Loucy (cell line): ENCODE measurements at regions not wholly inside any gene's neighbourhood (a gene's known extent, or its start where the extent isn't known, plus 50 kb on each side); places are given as distances from the start of the nearest gene placed in this dataset.

Source experiments
- H2AFZ ChIP-seq: fragments of 200-600 bp; sonication (generic); 2 replicates; pipeline ENCODE4 v1.6.0; 2016; ENCODE audit warnings: antibody characterized with exemption, mild to moderate bottlenecking, low read length, moderate library complexity
- H3F3A ChIP-seq: fragments of 200-600 bp; 2 replicates; pipeline ENCODE4 v1.6.0; 2016; ENCODE audit warnings: antibody characterized with exemption, low read depth, mild to moderate bottlenecking
- H3K27me3 ChIP-seq: fragments of 200-600 bp; sonication (generic); 2 replicates; pipeline ENCODE4 v1.6.1; 2014; ENCODE audit warnings: low read length, mild to moderate bottlenecking; ENCODE audit not compliant: insufficient read depth, poor library complexity, severe bottlenecking
- H3K36me3 ChIP-seq: fragments of 200-600 bp; sonication (generic); 2 replicates; pipeline ENCODE4 v1.6.1; 2016; ENCODE audit warnings: low read length; ENCODE audit not compliant: insufficient read depth
- H3K4me1 ChIP-seq: fragments of 200-600 bp; sonication (generic); 2 replicates; pipeline ENCODE4 v1.5.1; 2014; ENCODE audit warnings: low read length, mild to moderate bottlenecking; ENCODE audit not compliant: insufficient read depth, poor library complexity, severe bottlenecking
- H3K4me2 ChIP-seq: fragments of 200-600 bp; sonication (generic); 2 replicates; pipeline ENCODE4 v1.6.0; 2014; ENCODE audit warnings: antibody characterized with exemption, low read length, low read depth, mild to moderate bottlenecking; ENCODE audit not compliant: poor library complexity, severe bottlenecking
- H3K4me3 ChIP-seq: fragments of 200-600 bp; sonication (generic); 2 replicates; pipeline ENCODE4 v1.5.1; 2014; ENCODE audit warnings: low read length, mild to moderate bottlenecking, mixed read lengths; ENCODE audit not compliant: poor library complexity, severe bottlenecking
- H3K79me2 ChIP-seq: fragments of 200-600 bp; sonication (generic); 2 replicates; pipeline ENCODE4 v1.6.1; 2014; ENCODE audit warnings: low read length; ENCODE audit not compliant: insufficient read depth
- H3K9ac ChIP-seq: fragments of 200-600 bp; sonication (generic); 2 replicates; pipeline ENCODE4 v1.6.0; 2014; ENCODE audit warnings: mild to moderate bottlenecking, low read depth, low read length, moderate library complexity; ENCODE audit not compliant: poor library complexity, severe bottlenecking
- H3K9me2 ChIP-seq: fragments of 200-600 bp; sonication (generic); replicated peaks from 2 replicates; pipeline ENCODE4 v1.6.1; 2016; ENCODE audit warnings: low read depth, low read length, mixed read lengths
- H3K9me3 ChIP-seq: fragments of 200-600 bp; sonication (generic); 2 replicates; pipeline ENCODE4 v1.6.1; 2014; ENCODE audit warnings: mild to moderate bottlenecking, antibody characterized with exemption, low read length, low read depth; ENCODE audit not compliant: insufficient read depth
- H4K20me1 ChIP-seq: fragments of 200-600 bp; sonication (generic); 2 replicates; pipeline ENCODE4 v1.6.0; 2014; ENCODE audit warnings: antibody characterized with exemption, low read length, mild to moderate bottlenecking; ENCODE audit not compliant: insufficient read depth, poor library complexity, severe bottlenecking
- CTCF ChIP-seq: fragments of 200-600 bp; sonication (generic); conservative IDR thresholded peaks from 2 replicates; pipeline ENCODE4 v1.5.1; 2014; ENCODE audit warnings: mild to moderate bottlenecking, antibody characterized with exemption, low read length
- EZH2phosphoT487 ChIP-seq: fragments of 200-600 bp; IDR thresholded peaks from 2 replicates; pipeline ENCODE4 v1.6.1; 2018; ENCODE audit warnings: antibody characterized with exemption, mild to moderate bottlenecking, moderate library complexity, borderline replicate concordance

GRCh38 chr6:145161501-145161900 is 573.8 kb downstream of the EPM2A start:
- no peaks in the 10 kb centered on the region for H3K79me2 ChIP-seq
- H4K20me1 ChIP-seq = no peaks in the 10 kb centered on the region
- H2AFZ ChIP-seq = no peak overlapping the region

GRCh38 chr6:145169726-145170224 is 565.5 kb downstream of the EPM2A start:
- Histone ChIP-seq H3F3A (no peaks in the 10 kb centered on the region), H2AFZ (no peak overlapping the region), H3K9me3 (no peaks in the 10 kb centered on the region), H3K9ac (no peak overlapping the region), H3K27me3 (no peaks in the 10 kb centered on the region), H3K9me2 (no peaks in the 10 kb centered on the region; the same call in 1 of the 2 replicates), H4K20me1 (no peaks in the 10 kb centered on the region), H3K4me1 (no peaks in the 10 kb centered on the region), H3K4me3 (no peak overlapping the region), H3K4me2 (no peak overlapping the region), H3K79me2 (no peaks in the 10 kb centered on the region), H3K36me3 (no peaks in the 10 kb centered on the region)
- TF ChIP-seq EZH2phosphoT487 (no peak), CTCF (no peak)

More at GRCh38 chr6:145161501-145161900, 573.8 kb downstream of the EPM2A start:
- no peak for TF ChIP-seq EZH2phosphoT487
- no peak for TF ChIP-seq CTCF
- no peak overlapping the region for H3K4me3 ChIP-seq
- no peaks in the 10 kb centered on the region; the same call in 1 of the 2 replicates for H3K9me2 ChIP-seq
- no peak overlapping the region for H3K9ac ChIP-seq
- no peak overlapping the region for H3K4me2 ChIP-seq
- no peaks in the 10 kb centered on the region for H3F3A ChIP-seq
- no peaks in the 10 kb centered on the region for H3K27me3 ChIP-seq
- H3K9me3 ChIP-seq = no peaks in the 10 kb centered on the region; the same call in 1 of the 2 replicates
- H3K36me3 ChIP-seq = no peaks in the 10 kb centered on the region
- no peaks in the 10 kb centered on the region for H3K4me1 ChIP-seq

GRCh38 chr6:145175470-145175869 is 559.9 kb downstream of the EPM2A start:
- Histone ChIP-seq H3F3A (no peaks in the 10 kb centered on the region), H3K9me3 (peaks cover 7% of the 10 kb centered on the region; the same call in 1 of the 2 replicates), H3K9me2 (no peaks in the 10 kb centered on the region), H3K36me3 (no peaks in the 10 kb centered on the region), H3K9ac (no peak overlapping the region), H3K79me2 (no peaks in the 10 kb centered on the region), H2AFZ (no peak overlapping the region), H3K4me2 (no peak overlapping the region), H3K27me3 (no peaks in the 10 kb centered on the region), H3K4me1 (no peaks in the 10 kb centered on the region), H3K4me3 (no peak overlapping the region), H4K20me1 (no peaks in the 10 kb centered on the region)
- TF ChIP-seq EZH2phosphoT487 (no peak), CTCF (no peak)
